Panc1 (cell line): ENCODE measurements at regions not wholly inside any gene's neighbourhood (a gene's known extent, or its start where the extent isn't known, plus 50 kb on each side); places are given as distances from the start of the nearest gene placed in this dataset.

Experiments used
- ATAC-seq: fragments of 200-7000 bp; cut with Tn5 transposase; 2 replicates; pipeline ENCODE4 v1.9.1; 2020; ENCODE audit warnings: mild to moderate bottlenecking, moderate library complexity
- BruUV-seq: library from RNA; stranded (reverse); fragments of 400-500 nt; replicated peaks from 2 replicates; lab custom pipeline; 2021; lab: Mats Ljungman, UMichigan
- CTCF ChIA-PET: fragments of 300-600 bp; sonication (Branson Sonifier 250); formaldehyde crosslinking; loops from one replicate; lab custom pipeline; 2022; ENCODE audit warnings: antibody characterized with exemption; lab: Charles Lee
- POLR2A ChIA-PET: fragments of 300-600 bp; sonication (Branson Sonifier 250); formaldehyde crosslinking; loops from one replicate; lab custom pipeline; 2022; ENCODE audit warnings: antibody characterized with exemption; lab: Charles Lee
- DNase-seq: peaks from one replicate; pipeline ENCODE4 v3.0.0-alpha.2; 2010; ENCODE audit warnings: low read depth, low spot score
- H3K27ac ChIP-seq: 2 replicates; pipeline ENCODE4 v1.5.1; 2011; ENCODE audit warnings: mild to moderate bottlenecking, low read length, inconsistent platforms
- H3K27me3 ChIP-seq: fragments of 200-500 bp; sonication (Bioruptor generic); 2 replicates; pipeline ENCODE4 v1.6.0; 2014; ENCODE audit warnings: low read length, inconsistent platforms; ENCODE audit not compliant: control insufficient read depth, insufficient read depth
- H3K36me3 ChIP-seq: fragments of 200-500 bp; sonication (Bioruptor generic); 2 replicates; pipeline ENCODE4 v1.5.1; 2014; ENCODE audit warnings: inconsistent platforms, mild to moderate bottlenecking, low read length, moderate library complexity; ENCODE audit not compliant: control insufficient read depth, insufficient read depth
- H3K4me1 ChIP-seq: 2 replicates; pipeline ENCODE4 v1.5.1; 2011; ENCODE audit warnings: inconsistent platforms, mild to moderate bottlenecking, low read length, moderate library complexity; ENCODE audit not compliant: control insufficient read depth, insufficient read depth
- H3K4me3 ChIP-seq, 2 experiments: 2 replicates each; pipeline ENCODE4 v1.5.1; 2011 to 2012; ENCODE audit warnings: low read depth in 2 of 2, low read length in 2 of 2, mild to moderate bottlenecking in 2 of 2, inconsistent platforms in 1 of 2, moderate library complexity in 1 of 2
- H3K9me3 ChIP-seq: fragments of 200-500 bp; sonication (Bioruptor generic); 2 replicates; pipeline ENCODE4 v1.5.1; 2014; ENCODE audit warnings: low read depth, mild to moderate bottlenecking, inconsistent platforms, low read length, moderate library complexity; ENCODE audit not compliant: control insufficient read depth, insufficient read depth
- CTCF ChIP-seq: fragments of 450-650 bp; IDR thresholded peaks from 2 replicates; pipeline ENCODE4 v1.5.1; 2017; ENCODE audit warnings: mild to moderate bottlenecking
- POLR2AphosphoS5 ChIP-seq: IDR thresholded peaks from 2 replicates; pipeline ENCODE4 v1.6.1; 2012; ENCODE audit warnings: mild to moderate bottlenecking, low read depth, low read length, moderate library complexity
- REST ChIP-seq, 2 experiments: IDR thresholded peaks; 2 replicates each; pipeline ENCODE4 v1.6.1; 2011 to 2012; ENCODE audit warnings: low read depth in 2 of 2, control low read depth in 1 of 2, low read length in 1 of 2, mild to moderate bottlenecking in 1 of 2, moderate library complexity in 1 of 2; ENCODE audit not compliant: insufficient read depth in 1 of 2
- SIN3A ChIP-seq: IDR thresholded peaks from 2 replicates; pipeline ENCODE4 v1.6.1; 2012; ENCODE audit warnings: low read depth, mild to moderate bottlenecking, low read length, moderate library complexity, borderline replicate concordance; ENCODE audit not compliant: insufficient read depth
- TCF7L2 ChIP-seq: IDR thresholded peaks from 2 replicates; pipeline ENCODE4 v1.6.1; 2011; ENCODE audit warnings: mild to moderate bottlenecking, low read depth, low read length, inconsistent platforms
- in situ Hi-C: cut with HindIII; loops from 2 replicates; pipeline ENCODE4 v1.10.0; 2016; ENCODE audit warnings: low sequenced_read_pairs, low pct_unique_long_range_greater_than_20kb
- intact Hi-C: fragments of 100-400 bp; cut with micrococcal nuclease; formaldehyde crosslinking; loops from one replicate; pipeline ENCODE4 v1.10.0; 2022; ENCODE audit not compliant: unreplicated experiment

GRCh38 chr9:99573085-99573484 is 248.6 kb upstream of the NR4A3 start:
- H3K27ac ChIP-seq: no peak overlapping the region
- BruUV-seq: no TSS peak
- no peak overlapping the region for H3K4me3 ChIP-seq
- no peaks in the 10 kb centered on the region for H3K4me1 ChIP-seq
- in situ Hi-C loops: no loop called here
- ATAC-seq: no peak
- no peaks in the 10 kb centered on the region for H3K36me3 ChIP-seq
- POLR2A ChIA-PET: no interaction called here
- CTCF ChIA-PET: no interaction called here
- TF ChIP-seq CTCF (no peak), REST (IDR thresholded peaks at IDR 0.05; ENCODE audit: insufficient read depth in 1 of 2, low read depth in 2 of 2, low read length in 1 of 2) (no peak), TCF7L2 (no peak), POLR2AphosphoS5 (no peak), SIN3A (no peak)
- no peak for DNase-seq
- no peaks in the 10 kb centered on the region for H3K27me3 ChIP-seq
- intact Hi-C loops: no loop called here
- no peaks in the 10 kb centered on the region for H3K9me3 ChIP-seq

GRCh38 chr9:99573886-99574285 is 247.8 kb upstream of the NR4A3 start:
- no peak overlapping the region for H3K27ac ChIP-seq
- intact Hi-C loops: no loop called here
- no peak for ATAC-seq
- DNase-seq: no peak
- H3K27me3 ChIP-seq: no peaks in the 10 kb centered on the region
- H3K9me3 ChIP-seq: no peaks in the 10 kb centered on the region
- no peaks in the 10 kb centered on the region for H3K4me1 ChIP-seq
- ChIA-PET POLR2A (no interaction called here), CTCF (no interaction called here)
- BruUV-seq: no TSS peak
- H3K36me3 ChIP-seq: no peaks in the 10 kb centered on the region
- TF ChIP-seq TCF7L2: no peak
- no peak for TF ChIP-seq REST (IDR thresholded peaks at IDR 0.05; ENCODE audit: insufficient read depth in 1 of 2, low read depth in 2 of 2, low read length in 1 of 2)
- no peak for TF ChIP-seq SIN3A
- TF ChIP-seq POLR2AphosphoS5: no peak
- no peak for TF ChIP-seq CTCF
- no peak overlapping the region for H3K4me3 ChIP-seq
- in situ Hi-C loops: no loop called here
